PC-9 (cell line): ENCODE measurements at regions not wholly inside any gene's neighbourhood (a gene's known extent, or its start where the extent isn't known, plus 50 kb on each side); places are given as distances from the start of the nearest gene placed in this dataset.
"Not testable (repeated sequence)": the region's sequence is repeated elsewhere in the genome, so short reads cannot be mapped to it uniquely, and the experiment has no call there.

ENCODE experiments used
- BruUV-seq: library from RNA; stranded (reverse); fragments of 400-500 nt; replicated peaks from 2 replicates; lab custom pipeline; 2021; lab: Mats Ljungman, UMichigan
- CTCF ChIA-PET: fragments of 300-600 bp; sonication (Branson Sonifier 250); formaldehyde crosslinking; loops from one replicate; lab custom pipeline; 2022; ENCODE audit warnings: antibody characterized with exemption; lab: Charles Lee
- POLR2A ChIA-PET: fragments of 300-600 bp; sonication (Branson Sonifier 250); formaldehyde crosslinking; loops from one replicate; lab custom pipeline; 2022; ENCODE audit warnings: antibody characterized with exemption; ENCODE audit not compliant: unreplicated experiment; lab: Charles Lee
- DNase-seq, 2 experiments: peaks; one replicate each; pipeline versions ENCODE4 v3.0.0 to v3.0.0-alpha.2; 2015 to 2022; ENCODE audit warnings: mixed read lengths in 1 of 2
- H2AFZ ChIP-seq: fragments of 200-600 bp; sonication (generic); 2 replicates; pipeline ENCODE4 v1.8.1; 2017; ENCODE audit warnings: antibody characterized with exemption
- H3F3A ChIP-seq: fragments of 200-600 bp; sonication (generic); 2 replicates; pipeline ENCODE4 v1.8.1; 2017; ENCODE audit warnings: antibody characterized with exemption, mild to moderate bottlenecking, low read depth; ENCODE audit not compliant: insufficient read depth
- H3K27ac ChIP-seq: fragments of 200-600 bp; sonication (generic); 2 replicates; pipeline ENCODE4 v1.6.1; 2016; ENCODE audit warnings: mixed run types
- H3K27me3 ChIP-seq: fragments of 200-600 bp; sonication (generic); 2 replicates; pipeline ENCODE4 v1.6.1; 2016; ENCODE audit warnings: low read depth, mixed run types; ENCODE audit not compliant: insufficient read depth
- H3K36me3 ChIP-seq: fragments of 200-600 bp; sonication (generic); 2 replicates; pipeline ENCODE4 v1.6.1; 2016; ENCODE audit warnings: low read depth, mixed run types
- H3K4me1 ChIP-seq: fragments of 200-600 bp; sonication (generic); replicated peaks from 2 replicates; pipeline ENCODE4 v1.6.1; 2016; ENCODE audit warnings: mixed run types; ENCODE audit not compliant: insufficient read depth
- H3K4me2 ChIP-seq: fragments of 200-600 bp; sonication (generic); 2 replicates; pipeline ENCODE4 v1.6.1; 2017; ENCODE audit warnings: mixed run types
- H3K4me3 ChIP-seq: fragments of 200-600 bp; sonication (generic); 2 replicates; pipeline ENCODE4 v1.6.1; 2016; ENCODE audit warnings: mixed run types
- H3K79me2 ChIP-seq: fragments of 200-600 bp; sonication (generic); 2 replicates; pipeline ENCODE4 v1.6.1; 2017; ENCODE audit warnings: low read depth, mixed run types
- H3K9me2 ChIP-seq: fragments of 200-600 bp; sonication (generic); 2 replicates; pipeline ENCODE4 v1.8.1; 2017; ENCODE audit warnings: mild to moderate bottlenecking; ENCODE audit not compliant: insufficient read depth
- H3K9me3 ChIP-seq: fragments of 200-600 bp; sonication (generic); 2 replicates; pipeline ENCODE4 v1.8.1; 2016; ENCODE audit warnings: low read depth; ENCODE audit not compliant: insufficient read depth
- H4K20me1 ChIP-seq: fragments of 200-600 bp; sonication (generic); 2 replicates; pipeline ENCODE4 v1.8.1; 2017; ENCODE audit not compliant: insufficient read depth
- intact Hi-C: fragments of 100-400 bp; cut with micrococcal nuclease; formaldehyde crosslinking; loops from one replicate; pipeline ENCODE4 v1.10.0; 2022; ENCODE audit not compliant: unreplicated experiment

DNA sequence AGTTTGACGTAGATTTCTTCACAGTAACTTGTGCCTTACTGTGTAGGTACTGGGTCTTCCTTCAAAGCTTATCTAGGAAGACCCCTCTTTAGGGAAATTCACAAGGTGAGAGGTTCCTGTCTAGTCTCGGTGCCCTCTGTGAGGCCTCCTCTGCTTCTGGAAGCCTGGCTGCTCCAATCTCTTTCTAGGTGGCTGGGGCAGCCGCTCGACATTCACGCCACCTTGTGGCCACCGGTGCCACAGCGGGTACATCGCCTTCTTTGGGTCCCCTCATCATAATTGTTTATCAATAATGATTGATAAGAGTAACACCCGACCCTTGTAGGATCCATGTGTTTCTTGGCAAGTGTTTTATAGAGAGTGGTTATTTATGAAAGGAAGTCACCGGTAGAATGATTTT, 80.8 kb upstream of the GOLGA6L22 start:
- H3K79me2 ChIP-seq, CTCF ChIA-PET, intact Hi-C loops, BruUV-seq, H3K27me3 ChIP-seq, H3K9me2 ChIP-seq, DNase-seq, H2AFZ ChIP-seq, H3K9me3 ChIP-seq, H3F3A ChIP-seq, POLR2A ChIA-PET, H3K27ac ChIP-seq, H3K4me1 ChIP-seq, H3K4me2 ChIP-seq, H4K20me1 ChIP-seq, H3K36me3 ChIP-seq, H3K4me3 ChIP-seq: not testable (repeated sequence)

DNA sequence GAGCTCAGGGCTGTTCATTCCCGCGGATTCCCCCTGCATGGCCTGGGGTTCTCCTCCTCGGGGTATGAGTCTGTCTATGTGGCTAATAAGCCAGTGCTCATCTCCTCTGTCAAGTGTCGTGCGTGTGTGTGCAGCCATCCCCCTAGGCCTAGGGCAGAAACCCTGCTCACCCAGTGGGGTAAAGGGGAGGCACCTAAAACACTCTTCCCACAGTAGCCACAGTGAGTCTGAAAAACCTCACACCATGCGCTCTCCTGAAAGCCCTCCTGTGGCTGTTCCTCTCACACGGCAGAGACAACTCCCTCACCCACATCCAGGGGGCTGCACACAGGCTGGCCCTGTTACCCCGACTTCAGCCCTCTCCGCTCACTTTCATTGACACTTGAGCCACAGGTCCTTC, 71.0 kb upstream of the GOLGA6L22 start:
- DNase-seq, H3K4me3 ChIP-seq, H3K9me2 ChIP-seq, intact Hi-C loops, H3K27me3 ChIP-seq, BruUV-seq, H2AFZ ChIP-seq, H3K4me2 ChIP-seq, H3K36me3 ChIP-seq, H3K4me1 ChIP-seq, H3K79me2 ChIP-seq, H3F3A ChIP-seq, H3K9me3 ChIP-seq, POLR2A ChIA-PET, H3K27ac ChIP-seq, H4K20me1 ChIP-seq, CTCF ChIA-PET: not testable (repeated sequence)

DNA sequence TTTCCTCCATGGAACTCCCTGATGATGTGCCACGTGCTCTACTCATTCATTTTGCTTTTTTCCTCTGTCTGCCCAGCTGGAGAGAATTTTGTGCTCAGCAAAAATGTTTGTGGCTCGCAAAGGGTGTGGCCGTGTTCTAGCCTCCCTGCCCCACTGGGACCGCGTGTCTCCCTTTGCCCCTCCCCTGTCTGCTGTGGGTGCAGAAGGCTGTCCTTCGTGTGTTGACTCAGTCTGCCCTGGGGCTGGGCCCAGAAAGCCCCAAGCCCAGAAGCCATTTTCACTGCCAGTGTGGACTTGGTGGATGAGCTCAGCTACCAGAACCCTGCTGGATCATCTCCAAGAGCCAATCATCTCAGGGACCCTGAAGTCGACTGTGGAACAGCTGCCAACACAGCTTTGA, 70.3 kb upstream of the GOLGA6L22 start:
- intact Hi-C loops, H3F3A ChIP-seq, H3K27me3 ChIP-seq, H3K4me2 ChIP-seq, POLR2A ChIA-PET, H3K4me1 ChIP-seq, H3K9me2 ChIP-seq, H3K4me3 ChIP-seq, H3K9me3 ChIP-seq, BruUV-seq, H3K36me3 ChIP-seq, DNase-seq, H2AFZ ChIP-seq, H3K79me2 ChIP-seq, H4K20me1 ChIP-seq, H3K27ac ChIP-seq, CTCF ChIA-PET: not testable (repeated sequence)

DNA sequence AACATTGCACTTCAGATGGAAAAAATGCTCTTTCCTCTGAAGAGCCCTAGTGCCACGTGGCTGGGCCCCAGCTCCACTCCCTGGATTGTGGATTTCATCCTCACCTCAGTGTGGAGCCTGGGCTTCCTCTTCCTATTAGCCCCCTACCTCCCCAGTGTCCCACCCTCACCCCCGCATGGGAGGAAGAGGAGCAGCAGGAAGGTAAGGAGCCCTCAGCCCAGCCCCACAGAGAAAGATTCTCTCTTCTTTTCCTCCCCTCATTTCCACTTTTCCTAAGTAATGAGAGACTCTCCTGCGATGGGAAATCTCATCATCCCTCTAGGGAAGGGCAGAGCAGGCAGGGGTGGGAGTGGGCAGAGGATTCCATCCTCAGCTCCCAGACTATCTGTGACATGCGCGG, 57.5 kb upstream of the GOLGA6L22 start:
- H2AFZ ChIP-seq, H3K4me3 ChIP-seq, DNase-seq, CTCF ChIA-PET, H3K9me3 ChIP-seq, POLR2A ChIA-PET, H3K27ac ChIP-seq, BruUV-seq, H4K20me1 ChIP-seq, H3F3A ChIP-seq, H3K4me1 ChIP-seq, H3K79me2 ChIP-seq, H3K4me2 ChIP-seq, H3K9me2 ChIP-seq, H3K27me3 ChIP-seq, H3K36me3 ChIP-seq, intact Hi-C loops: not testable (repeated sequence)

DNA sequence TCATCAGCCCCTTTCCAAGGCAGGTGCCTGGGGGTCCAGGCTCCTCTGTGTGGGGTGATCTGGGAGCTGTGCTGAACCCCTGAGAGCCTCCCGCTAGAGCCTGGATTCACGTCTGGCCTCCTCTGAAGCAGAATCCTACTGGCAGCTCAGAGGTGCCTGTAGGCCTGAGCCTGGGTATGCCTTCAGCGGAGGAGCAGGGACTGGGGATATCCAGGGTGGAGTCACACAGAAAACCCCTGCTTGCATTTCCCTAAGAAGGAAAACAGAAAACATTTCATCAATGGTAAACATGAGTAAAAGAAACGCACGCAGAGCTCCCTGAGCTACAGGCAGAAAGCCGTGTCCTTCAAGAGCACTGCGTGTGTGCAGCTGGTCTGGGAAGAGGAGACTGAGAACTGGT, 57.0 kb upstream of the GOLGA6L22 start:
- H3K27me3 ChIP-seq, H3K4me1 ChIP-seq, H3K4me2 ChIP-seq, H3K36me3 ChIP-seq, H3K27ac ChIP-seq, H3K4me3 ChIP-seq, H3K9me2 ChIP-seq, H2AFZ ChIP-seq, DNase-seq, POLR2A ChIA-PET, CTCF ChIA-PET, H3K79me2 ChIP-seq, H3F3A ChIP-seq, H3K9me3 ChIP-seq, intact Hi-C loops, H4K20me1 ChIP-seq, BruUV-seq: not testable (repeated sequence)

DNA sequence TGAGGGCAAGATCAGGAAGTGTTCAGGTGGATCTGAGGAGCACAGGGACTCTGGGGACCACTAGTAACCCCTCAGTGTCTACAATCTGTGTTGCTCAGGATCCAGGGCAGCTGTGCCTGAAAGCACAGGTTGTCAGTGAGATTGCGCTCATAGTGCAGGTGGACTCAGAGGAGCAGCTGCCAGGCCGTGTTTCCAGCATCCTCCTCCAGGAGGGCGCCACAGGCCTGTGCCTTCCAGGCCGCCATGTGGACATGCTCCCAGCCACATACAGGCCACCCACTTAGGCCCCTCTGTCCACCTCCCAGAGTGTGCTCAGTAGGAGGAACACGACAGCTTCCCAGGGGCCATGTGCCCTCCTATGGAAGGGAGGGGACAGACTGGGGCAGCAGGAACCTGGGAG, 52.9 kb upstream of the GOLGA6L22 start:
- H3K4me1 ChIP-seq, H3K4me2 ChIP-seq, BruUV-seq, H3K27ac ChIP-seq, H3K36me3 ChIP-seq, POLR2A ChIA-PET, H3K4me3 ChIP-seq, H3K9me2 ChIP-seq, CTCF ChIA-PET, H3K79me2 ChIP-seq, H4K20me1 ChIP-seq, DNase-seq, intact Hi-C loops, H2AFZ ChIP-seq, H3K9me3 ChIP-seq, H3F3A ChIP-seq, H3K27me3 ChIP-seq: not testable (repeated sequence)
